GM23248 (cell line): ENCODE measurements at regions not wholly inside any gene's neighbourhood (a gene's known extent, or its start where the extent isn't known, plus 50 kb on each side); places are given as distances from the start of the nearest gene placed in this dataset.

Experiments
- EZH2 ChIP-seq: fragments of 200-600 bp; sonication (generic); IDR thresholded peaks from 2 replicates; pipeline ENCODE4 v1.6.1; 2018; ENCODE audit warnings: antibody characterized with exemption, mild to moderate bottlenecking; ENCODE audit not compliant: insufficient read depth, poor library complexity, severe bottlenecking
- EZH2phosphoT487 ChIP-seq: fragments of 200-600 bp; sonication (generic); IDR thresholded peaks from 2 replicates; pipeline ENCODE4 v1.6.1; 2018; ENCODE audit warnings: antibody characterized with exemption, moderate library complexity, mild to moderate bottlenecking, low read depth; ENCODE audit not compliant: insufficient read depth

GRCh38 chr5:32507738-32508434 lies 63.3 kb upstream of the ZFR start:
- TF ChIP-seq EZH2phosphoT487 (no peak), EZH2 (no peak)
